Natural killer cell (primary cell): ENCODE measurements at regions not wholly inside any gene's neighbourhood (a gene's known extent, or its start where the extent isn't known, plus 50 kb on each side); places are given as distances from the start of the nearest gene placed in this dataset.
A peak's percentile ranks its signal among the peaks of the same experiment; 100 is the strongest.

Experiments
- ATAC-seq, 3 donors: fragments of 150-1000 bp in 2 of 3; fragments of 200-7000 bp in 1 of 3; cut with Tn5 transposase; 1 replicate in 1 of 3; 2 replicates in 2 of 3; pipeline ENCODE4 v1.10.0; 2021; ENCODE audit warnings: mild to moderate bottlenecking in 2 of 3, moderate library complexity in 2 of 3
- DNase-seq, 2 donors: peaks; one replicate each; pipeline versions ENCODE4 v3.0.0 to v3.0.0-alpha.2; 2013 to 2021; ENCODE audit warnings: mixed read lengths in 1 of 2
- H3K27ac ChIP-seq: one replicate; pipeline ENCODE4 v1.5.1; 2013; ENCODE audit warnings: mild to moderate bottlenecking, low read length
- H3K27me3 ChIP-seq: one replicate; pipeline ENCODE4 v1.6.1; 2013; ENCODE audit warnings: low read length; ENCODE audit not compliant: control insufficient read depth, insufficient read depth
- H3K36me3 ChIP-seq: one replicate; pipeline ENCODE4 v1.6.1; 2013; ENCODE audit warnings: low read length; ENCODE audit not compliant: control insufficient read depth, insufficient read depth
- H3K4me1 ChIP-seq: one replicate; pipeline ENCODE4 v1.6.1; 2013; ENCODE audit warnings: low read length; ENCODE audit not compliant: control insufficient read depth, insufficient read depth
- H3K4me3 ChIP-seq: one replicate; pipeline ENCODE4 v1.5.1; 2013; ENCODE audit warnings: low read length
- H3K9me3 ChIP-seq: one replicate; pipeline ENCODE4 v1.6.1; 2013; ENCODE audit warnings: low read length; ENCODE audit not compliant: control insufficient read depth, insufficient read depth
- H3K27ac Mint-ChIP-seq, 2 donors: one replicate each; pipeline ENCODE4 v1.8.0; 2022; ENCODE audit warnings: mild to moderate bottlenecking in 2 of 2, mixed read lengths in 2 of 2, moderate library complexity in 1 of 2
- H3K27me3 Mint-ChIP-seq, 2 donors: one replicate each; pipeline ENCODE4 v1.8.0; 2022; ENCODE audit warnings: low read depth in 2 of 2, mixed read lengths in 2 of 2
- H3K36me3 Mint-ChIP-seq: one replicate; pipeline ENCODE4 v1.8.0; 2022; ENCODE audit warnings: mixed read lengths
- H3K4me1 Mint-ChIP-seq, 2 donors: one replicate each; pipeline ENCODE4 v1.8.0; 2022; ENCODE audit warnings: mixed read lengths in 2 of 2
- H3K4me3 Mint-ChIP-seq: one replicate; pipeline ENCODE4 v1.8.0; 2022; ENCODE audit warnings: mild to moderate bottlenecking, moderate library complexity, mixed read lengths
- H3K9me3 Mint-ChIP-seq, 2 donors: one replicate each; pipeline ENCODE4 v1.8.0; 2022; ENCODE audit warnings: mixed read lengths in 2 of 2
- CTCF ChIP-seq: fragments of 200-600 bp; IDR thresholded peaks from one replicate; pipeline ENCODE4 v1.8.0; 2022; ENCODE audit warnings: antibody characterized with exemption
- WGBS: methylation state at CpG from one replicate; pipeline ENCODE4 v1.1.7; 2013; ENCODE audit warnings: missing lambda C conversion rate; ENCODE audit not compliant: insufficient coverage; 5-methylcytosine and 5-hydroxymethylcytosine counted together
- intact Hi-C: fragments of 100-400 bp; cut with micrococcal nuclease; formaldehyde crosslinking; loops from one replicate; pipeline ENCODE4 v1.14.2; 2022

- intact Hi-C loops, result no loop called here
- Histone ChIP-seq H3K36me3 (no peaks in the 10 kb centered on the region), H3K4me3 (no peak overlapping the region), H3K27me3 (no peaks in the 10 kb centered on the region), H3K9me3 (peaks cover 2% of the 10 kb centered on the region), H3K4me1 (no peaks in the 10 kb centered on the region), H3K27ac (no peak overlapping the region)
- Mint-ChIP-seq H3K9me3 (no peaks in the 10 kb centered on the region), H3K4me1 (peaks cover 9 to 25% of the 10 kb centered on the region in 2 donors), H3K27me3 (peaks cover 0 to 5% of the 10 kb centered on the region in 2 donors), H3K36me3 (peaks cover 7% of the 10 kb centered on the region), H3K4me3 (no peak overlapping the region), H3K27ac (no peak overlapping the region)
- no peak for TF ChIP-seq CTCF
- ATAC-seq, result no peak
- DNase-seq, result no peak
- WGBS, result 100% methylated on average over 2 of the region's 2 CpGs
Measured at GRCh38 chr1:185645162-185645640, 89.0 kb upstream of the HMCN1 start.

GRCh38 chr1:185644531-185644930, 89.7 kb upstream of the HMCN1 start:
- Mint-ChIP-seq H3K9me3 (no peaks in the 10 kb centered on the region), H3K4me1 (peaks cover 9 to 25% of the 10 kb centered on the region in 2 donors), H3K4me3 (no peak overlapping the region), H3K27ac (no peak overlapping the region), H3K27me3 (peaks cover 0 to under 1% of the 10 kb centered on the region in 2 donors), H3K36me3 (peaks cover 7% of the 10 kb centered on the region)
- 81% methylated on average over 1 of the region's 1 CpG for WGBS
- no peak for ATAC-seq
- no peak for TF ChIP-seq CTCF
- H3K9me3 ChIP-seq, result peaks cover 2% of the 10 kb centered on the region
- no peak for DNase-seq
- H3K36me3 ChIP-seq, result no peaks in the 10 kb centered on the region
- H3K4me3 ChIP-seq, result no peak overlapping the region
- H3K4me1 ChIP-seq, result no peaks in the 10 kb centered on the region
- no peak overlapping the region for H3K27ac ChIP-seq
- intact Hi-C loops, result no loop called here
- no peaks in the 10 kb centered on the region for H3K27me3 ChIP-seq

GRCh38 chr1:185636848-185637247, 97.3 kb upstream of the HMCN1 start:
- Mint-ChIP-seq H3K4me3 (no peak overlapping the region), H3K27me3 (peaks cover 9 to 16% of the 10 kb centered on the region in 2 donors), H3K4me1 (peaks cover 0 to 7% of the 10 kb centered on the region in 2 donors), H3K9me3 (peaks cover 0 to 2% of the 10 kb centered on the region in 2 donors), H3K27ac (no peak overlapping the region), H3K36me3 (no peaks in the 10 kb centered on the region)
- ATAC-seq, result peak in 1 of 3 donors; percentile 71
- intact Hi-C loops, result loop anchor here (1.0 kb wide), 1 partner anchor 11 kb away; no protein-coding TSS in a partner anchor
- no peaks in the 10 kb centered on the region for H3K4me1 ChIP-seq
- no peak for DNase-seq
- no peaks in the 10 kb centered on the region for H3K9me3 ChIP-seq
- no peak overlapping the region for H3K27ac ChIP-seq
- no peak overlapping the region for H3K4me3 ChIP-seq
- no peaks in the 10 kb centered on the region for H3K27me3 ChIP-seq
- no peak for TF ChIP-seq CTCF
- no peaks in the 10 kb centered on the region for H3K36me3 ChIP-seq

GRCh38 chr1:185634704-185635103, 99.5 kb upstream of the HMCN1 start:
- Histone ChIP-seq H3K27ac (no peak overlapping the region), H3K36me3 (no peaks in the 10 kb centered on the region), H3K4me3 (no peak overlapping the region), H3K27me3 (no peaks in the 10 kb centered on the region), H3K9me3 (no peaks in the 10 kb centered on the region), H3K4me1 (no peaks in the 10 kb centered on the region)
- peaks cover 0 to 2% of the 10 kb centered on the region in 2 donors for H3K9me3 Mint-ChIP-seq
- peaks cover 9 to 16% of the 10 kb centered on the region in 2 donors for H3K27me3 Mint-ChIP-seq
- intact Hi-C loops, result no loop called here
- H3K36me3 Mint-ChIP-seq, result no peaks in the 10 kb centered on the region
- no peak overlapping the region for H3K4me3 Mint-ChIP-seq
- H3K27ac Mint-ChIP-seq, result no peak overlapping the region
- ATAC-seq, result no peak
- 100% methylated on average over 2 of the region's 4 CpGs for WGBS
- no peak for TF ChIP-seq CTCF
- H3K4me1 Mint-ChIP-seq, result peaks cover 0 to 7% of the 10 kb centered on the region in 2 donors
- no peak for DNase-seq
